COLO829 (cell line): ENCODE measurements at regions not wholly inside any gene's neighbourhood (a gene's known extent, or its start where the extent isn't known, plus 50 kb on each side); places are given as distances from the start of the nearest gene placed in this dataset.
A peak's percentile ranks its signal among the peaks of the same experiment; 100 is the strongest.

ENCODE experiments used
- DNase-seq: peaks from one replicate; pipeline ENCODE4 v3.0.0; 2012; ENCODE audit warnings: low spot score

GRCh38 chr1:218679988-218680748 is 335.0 kb downstream of the TGFB2 start:
- no peak for DNase-seq

GRCh38 chr1:218683242-218683641 is 338.1 kb downstream of the TGFB2 start:
- DNase-seq: no peak

GRCh38 chr1:218686258-218686657 is 341.1 kb downstream of the TGFB2 start:
- peak; percentile 53 for DNase-seq

- no peak for DNase-seq
These were observed 341.6 kb downstream of the TGFB2 start for GRCh38 chr1:218686761-218687160.

- no peak for DNase-seq
These were observed 347.7 kb downstream of the TGFB2 start for GRCh38 chr1:218692808-218693207.

GRCh38 chr1:218693599-218693998 is 348.5 kb downstream of the TGFB2 start:
- no peak for DNase-seq

- no peak for DNase-seq
These were observed 348.9 kb downstream of the TGFB2 start for GRCh38 chr1:218694085-218694484.

GRCh38 chr1:218694636-218695035 is 349.5 kb downstream of the TGFB2 start:
- no peak for DNase-seq

GRCh38 chr1:218695525-218695924 is 350.4 kb downstream of the TGFB2 start:
- no peak for DNase-seq

GRCh38 chr1:218698141-218698540 is 353.0 kb downstream of the TGFB2 start:
- no peak for DNase-seq

- no peak for DNase-seq
These were observed 354.3 kb downstream of the TGFB2 start for GRCh38 chr1:218699421-218699820.

- DNase-seq: no peak
These were observed 354.7 kb downstream of the TGFB2 start for GRCh38 chr1:218699865-218700264.

GRCh38 chr1:218700666-218701065 is 355.5 kb downstream of the TGFB2 start:
- no peak for DNase-seq

GRCh38 chr1:218701131-218701530 is 356.0 kb downstream of the TGFB2 start:
- no peak for DNase-seq

GRCh38 chr1:218702775-218703174 is 357.6 kb downstream of the TGFB2 start:
- no peak for DNase-seq

GRCh38 chr1:218703836-218704235 is 358.7 kb downstream of the TGFB2 start:
- DNase-seq: no peak

- DNase-seq: no peak
These were observed 360.3 kb downstream of the TGFB2 start for GRCh38 chr1:218705391-218705790.

- DNase-seq: no peak
These were observed 361.1 kb downstream of the TGFB2 start for GRCh38 chr1:218705911-218706893.

- no peak for DNase-seq
These were observed 365.9 kb downstream of the TGFB2 start for GRCh38 chr1:218711001-218711400.

- DNase-seq: no peak
These were observed 366.9 kb downstream of the TGFB2 start for GRCh38 chr1:218711884-218712674.

- no peak for DNase-seq
These were observed 367.5 kb downstream of the TGFB2 start for GRCh38 chr1:218712677-218713076.

GRCh38 chr1:218715961-218716669 is 371.0 kb downstream of the TGFB2 start:
- DNase-seq: no peak
